ENCODE measurements at regions not wholly inside any gene's neighbourhood (a gene's known extent, or its start where the extent isn't known, plus 50 kb on each side); places are given as distances from the start of the nearest gene placed in this dataset.

DNA sequence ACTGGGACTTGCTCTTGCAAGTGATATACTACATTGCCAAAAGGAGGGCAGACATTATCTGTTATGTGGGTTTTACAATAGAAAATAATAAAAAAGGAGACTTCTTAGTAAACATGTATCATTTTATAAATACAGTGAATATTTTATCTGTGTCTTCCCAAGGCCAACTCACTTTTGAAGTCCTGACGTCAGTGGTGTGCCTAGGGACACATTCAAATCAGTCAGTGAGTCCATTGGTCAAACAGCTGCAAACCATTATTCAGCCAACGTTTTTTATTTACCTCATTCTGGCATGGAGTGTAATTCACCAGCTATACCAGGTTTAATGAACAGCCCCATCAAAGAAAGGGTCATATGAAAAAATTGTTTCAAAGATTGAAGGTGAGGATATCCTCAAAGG, 263.7 kb downstream of the IPMK start:
- no peak for DNase-seq

DNA sequence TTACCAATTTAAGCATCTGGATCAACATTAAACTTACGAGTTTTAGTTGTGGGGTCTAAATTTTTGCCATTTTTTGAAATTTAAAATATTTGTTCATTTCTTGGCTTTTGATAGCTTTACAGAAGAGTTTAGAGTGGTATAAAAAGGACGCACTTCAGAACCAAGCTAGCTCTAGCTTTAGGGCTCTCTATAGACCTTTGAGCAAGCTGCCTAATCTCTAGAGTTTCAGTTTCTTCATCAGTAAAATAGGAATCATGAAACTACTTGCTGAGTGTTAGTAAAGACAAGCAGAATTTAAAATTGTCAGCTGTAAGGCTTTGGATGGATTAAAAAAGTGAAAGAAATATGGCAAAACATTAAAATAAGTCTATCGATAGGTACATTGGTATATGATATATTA, 266.5 kb downstream of the IPMK start:
- DNase-seq: no peak

GRCh38 chr10:57996536-57996935, 271.2 kb downstream of the IPMK start:
- DNase-seq: no peak

- no peak for DNase-seq
These were observed 274.4 kb downstream of the IPMK start for GRCh38 chr10:57993302-57993701.

- no peak for DNase-seq
These were observed 275.2 kb downstream of the IPMK start for GRCh38 chr10:57992321-57993077.

DNA sequence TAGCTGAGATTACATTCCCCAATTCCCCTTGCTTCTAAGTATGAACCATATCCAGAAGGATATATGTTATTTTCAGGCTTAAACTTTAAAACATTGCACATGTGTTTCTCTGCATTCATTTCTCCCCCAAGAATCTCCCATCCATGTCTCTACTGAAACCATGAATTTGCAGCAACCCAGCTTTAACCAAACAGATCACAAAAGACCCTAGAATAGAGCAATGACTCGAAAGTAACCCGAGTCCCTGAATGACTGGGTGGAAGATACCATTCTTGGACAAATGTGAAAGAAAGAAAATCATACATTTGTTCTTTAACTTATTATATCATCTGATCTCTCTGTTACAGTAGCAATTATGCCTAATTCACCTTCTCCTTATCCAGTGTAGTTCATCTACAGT, 278.7 kb downstream of the IPMK start:
- DNase-seq: no peak

- no peak for DNase-seq
These were observed 280.5 kb downstream of the IPMK start for GRCh38 chr10:57987055-57987721.

DNA sequence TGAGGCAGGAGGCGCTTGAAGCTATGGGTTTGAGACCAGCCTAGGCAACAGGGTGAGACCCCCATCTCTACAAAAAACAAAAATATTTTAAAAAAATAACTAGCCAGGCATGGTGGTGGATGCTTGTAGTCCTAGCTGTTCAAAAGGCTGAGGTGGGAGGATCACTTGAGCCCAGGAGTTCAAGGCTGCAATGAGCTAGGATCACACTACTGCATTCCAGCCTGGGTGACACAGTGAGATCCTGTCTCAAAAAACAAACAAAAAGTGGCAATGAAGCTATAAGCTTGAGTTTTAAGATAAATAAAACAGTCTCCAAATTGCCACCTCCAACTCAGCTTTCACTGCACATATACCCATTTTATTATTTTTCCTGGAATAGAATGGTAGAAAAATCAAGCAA, 281.3 kb downstream of the IPMK start:
- no peak for DNase-seq

- DNase-seq: no peak
These were observed 284.4 kb downstream of the IPMK start for GRCh38 chr10:57983281-57983791.

GRCh38 chr10:57982091-57982490, 285.6 kb downstream of the IPMK start:
- no peak for DNase-seq

DNA sequence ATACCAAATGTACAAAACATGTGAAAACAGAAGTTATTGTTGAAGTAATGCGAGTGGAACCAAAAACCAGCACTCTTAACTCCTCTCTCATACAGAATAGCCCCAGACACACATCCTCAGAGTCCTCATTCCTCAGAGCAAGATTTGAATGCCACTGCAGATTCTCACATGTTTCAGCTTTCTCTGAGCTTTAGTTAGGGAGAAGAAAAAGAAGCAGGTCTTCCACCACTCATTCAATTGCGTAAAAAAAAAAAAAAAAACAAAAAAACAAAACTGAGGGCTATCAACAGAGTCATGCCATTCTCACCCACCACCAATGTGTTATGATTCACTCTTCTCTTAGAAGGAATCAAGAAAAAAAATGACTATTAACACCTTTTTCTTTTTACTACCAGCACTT, 287.7 kb downstream of the IPMK start:
- no peak for DNase-seq

GRCh38 chr10:57979491-57979890, 288.2 kb downstream of the IPMK start:
- no peak for DNase-seq

DNA sequence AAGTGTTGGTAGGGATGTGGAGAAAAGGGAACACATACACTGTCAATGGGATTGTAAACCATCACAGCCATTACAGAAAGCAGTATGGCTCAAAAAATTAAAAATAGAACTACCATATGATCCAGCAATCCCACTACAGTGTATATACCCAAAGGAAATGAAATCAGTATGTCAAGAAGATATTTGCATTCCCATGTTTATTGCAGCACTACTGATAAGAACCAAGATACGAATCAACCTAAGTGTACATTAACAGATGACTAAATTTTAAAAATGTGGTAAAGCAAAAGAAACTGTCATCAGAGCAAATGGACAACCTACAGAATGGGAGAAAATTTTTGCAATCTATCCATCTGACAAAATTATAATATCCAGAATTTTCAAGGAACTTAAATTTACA, 290.4 kb downstream of the IPMK start:
- DNase-seq: no peak

- no peak for DNase-seq
These were observed 294.2 kb downstream of the IPMK start for GRCh38 chr10:57973451-57973850.

GRCh38 chr10:57972783-57973182, 294.9 kb downstream of the IPMK start:
- DNase-seq: no peak

- DNase-seq: no peak
These were observed 299.2 kb downstream of the IPMK start for GRCh38 chr10:57968328-57969016.

DNA sequence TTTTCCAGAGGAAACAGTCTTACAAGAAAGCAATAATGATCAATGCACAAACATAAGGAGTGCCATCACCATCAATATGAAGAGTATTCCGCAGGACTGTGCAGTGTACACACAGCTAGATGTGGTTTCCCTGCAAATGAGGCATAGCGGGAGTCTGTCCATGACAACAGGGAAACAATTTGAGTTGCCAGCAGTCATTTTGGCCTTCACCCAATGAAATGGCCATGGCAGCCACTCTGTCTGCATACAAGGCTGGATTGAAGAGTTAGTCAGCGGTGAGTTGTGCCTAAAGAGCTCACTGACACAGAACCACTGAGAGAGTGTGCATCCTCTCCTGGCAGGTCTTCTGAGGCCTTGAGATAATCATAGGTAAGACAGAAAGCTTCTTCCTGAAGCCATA, 303.3 kb downstream of the IPMK start:
- DNase-seq: peak; percentile 50

GRCh38 chr10:57963546-57963945, 304.1 kb downstream of the IPMK start:
- no peak for DNase-seq

DNA sequence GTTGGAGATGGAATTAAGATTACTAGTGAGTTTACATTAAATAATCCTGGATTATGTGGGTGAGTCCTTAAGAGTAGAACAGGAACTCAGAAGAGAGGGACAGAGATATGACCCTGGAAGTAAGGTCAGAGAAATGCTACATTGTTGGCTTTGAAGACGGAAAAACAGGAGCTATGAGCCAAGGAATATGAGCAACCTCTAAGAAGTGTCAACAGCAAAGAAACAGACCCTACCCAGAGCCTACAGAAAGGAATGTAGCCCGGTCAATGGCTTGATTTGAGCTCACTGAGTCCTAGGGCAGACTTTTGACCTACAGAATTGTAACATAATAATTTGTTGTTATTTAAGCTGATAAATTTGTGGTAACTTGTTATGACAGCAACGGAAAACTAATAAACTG, 304.9 kb downstream of the IPMK start:
- DNase-seq: no peak

DNA sequence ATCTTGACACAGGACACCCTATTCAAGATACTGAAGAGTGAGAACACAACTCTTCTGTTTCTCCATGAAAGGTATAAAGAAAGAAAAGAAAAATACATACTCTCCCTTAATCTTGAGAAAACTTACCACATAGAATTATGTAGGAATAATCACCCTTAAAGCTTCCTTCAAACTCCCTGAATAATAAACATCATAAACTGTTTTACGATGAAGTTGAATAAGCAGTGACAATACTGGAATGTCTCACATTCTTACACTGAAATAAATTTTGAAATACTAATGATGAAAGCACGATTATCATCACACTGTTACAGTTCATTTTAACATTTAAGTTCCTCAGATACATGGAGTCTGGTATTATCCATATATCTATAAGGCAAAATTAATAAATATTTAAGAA, 306.2 kb downstream of the IPMK start:
- DNase-seq: no peak

DNA sequence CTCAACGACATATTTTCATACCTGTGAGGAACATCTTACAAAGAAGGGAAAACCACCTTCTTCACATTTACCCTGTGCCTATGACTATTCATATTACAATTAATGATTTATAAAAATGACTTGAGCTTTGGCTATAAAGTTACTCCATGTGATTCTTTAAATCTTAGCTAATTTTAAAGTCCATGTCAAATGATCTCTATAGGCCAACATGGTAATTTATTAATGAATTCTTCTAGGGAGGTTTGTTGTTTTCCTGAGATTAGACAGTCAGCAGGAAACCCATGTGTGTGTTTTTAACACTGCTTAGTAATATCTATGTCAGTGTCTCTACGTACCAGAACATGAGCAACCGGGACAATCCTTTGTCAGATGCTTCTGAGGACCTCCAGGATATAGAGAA, 307.3 kb downstream of the IPMK start:
- DNase-seq: no peak

GRCh38 chr10:57959318-57960006, 308.2 kb downstream of the IPMK start:
- DNase-seq: no peak

DNA sequence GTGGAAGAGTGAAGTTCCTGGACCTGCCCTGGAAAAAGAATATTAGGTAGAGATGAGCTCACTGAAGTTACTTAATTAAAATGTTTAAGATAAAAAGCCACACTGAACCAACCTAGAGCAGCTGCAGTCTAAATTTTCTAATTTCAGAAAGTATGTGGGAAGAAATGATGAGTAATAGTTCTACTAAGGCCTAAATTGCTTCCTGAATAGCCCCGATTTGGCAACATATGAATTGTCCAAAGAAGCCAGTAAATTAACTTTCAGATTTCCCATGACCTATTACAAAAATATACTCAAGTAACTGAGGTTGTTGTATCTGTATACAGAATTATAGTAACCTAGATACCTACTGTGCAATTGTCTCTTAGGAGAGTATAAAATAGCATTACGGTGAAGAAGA, 312.6 kb downstream of the IPMK start:
- DNase-seq: no peak

Measured in GOT3 (cell line).